Activated CD4-positive, alpha-beta T cell treated with anti-CD3 and anti-CD28 coated beads, Interleukin-2, amount 10 ng/mL, durations not matched to agents 7 days and 5 days (primary cell): ENCODE measurements at regions not wholly inside any gene's neighbourhood (a gene's known extent, or its start where the extent isn't known, plus 50 kb on each side); places are given as distances from the start of the nearest gene placed in this dataset.
"Not testable (repeated sequence)": the region's sequence is repeated elsewhere in the genome, so short reads cannot be mapped to it uniquely, and the experiment has no call there.

Experiments used
- CTCF ChIA-PET: fragments of 350-600 bp; sonication (Branson Sonifier 250); formaldehyde crosslinking; loops from one replicate; lab custom pipeline; 2021; ENCODE audit warnings: antibody characterized with exemption; lab: Charles Lee
- POLR2A ChIA-PET: fragments of 350-600 bp; sonication (Branson Sonifier 250); formaldehyde crosslinking; loops from one replicate; lab custom pipeline; 2021; ENCODE audit warnings: antibody characterized with exemption; lab: Charles Lee
- DNase-seq: peaks from one replicate; pipeline ENCODE4 v3.0.0-alpha.2; 2020
- H3K27ac Mint-ChIP-seq: one replicate; pipeline ENCODE4 v1.8.0; 2021; ENCODE audit warnings: mild to moderate bottlenecking, moderate library complexity, mixed read lengths
- H3K27me3 Mint-ChIP-seq: one replicate; pipeline ENCODE4 v1.8.0; 2021; ENCODE audit warnings: mixed read lengths
- H3K36me3 Mint-ChIP-seq: one replicate; pipeline ENCODE4 v1.8.0; 2021; ENCODE audit warnings: low read depth, mixed read lengths
- H3K4me1 Mint-ChIP-seq: one replicate; pipeline ENCODE4 v1.8.0; 2021; ENCODE audit warnings: mixed read lengths
- H3K4me3 Mint-ChIP-seq: one replicate; pipeline ENCODE4 v1.8.0; 2021; ENCODE audit warnings: mild to moderate bottlenecking, moderate library complexity, mixed read lengths
- H3K9me3 Mint-ChIP-seq: one replicate; pipeline ENCODE4 v1.8.0; 2021; ENCODE audit warnings: mixed read lengths

DNA sequence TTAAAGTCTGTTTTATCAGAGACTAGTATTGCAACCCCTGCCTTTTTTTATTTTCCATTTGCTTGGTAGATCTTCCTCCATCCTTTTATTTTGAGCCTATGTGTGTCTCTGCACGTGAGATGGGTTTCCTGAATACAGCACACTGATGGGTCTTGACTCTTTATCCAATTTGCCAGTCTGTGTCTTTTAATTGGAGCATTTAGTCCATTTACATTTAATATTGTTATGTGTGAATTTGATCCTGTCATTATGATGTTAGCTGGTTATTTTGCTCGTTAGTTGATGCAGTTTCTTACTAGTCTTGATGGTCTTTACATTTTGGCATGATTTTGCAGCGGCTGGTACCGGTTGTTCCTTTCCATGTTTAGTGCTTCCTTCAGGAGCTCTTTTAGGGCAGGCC, 381.5 kb upstream of the ZEB2 start:
- H3K27ac Mint-ChIP-seq, H3K4me1 Mint-ChIP-seq, H3K4me3 Mint-ChIP-seq, CTCF ChIA-PET, H3K36me3 Mint-ChIP-seq, H3K27me3 Mint-ChIP-seq, POLR2A ChIA-PET, H3K9me3 Mint-ChIP-seq, DNase-seq: not testable (repeated sequence)

DNA sequence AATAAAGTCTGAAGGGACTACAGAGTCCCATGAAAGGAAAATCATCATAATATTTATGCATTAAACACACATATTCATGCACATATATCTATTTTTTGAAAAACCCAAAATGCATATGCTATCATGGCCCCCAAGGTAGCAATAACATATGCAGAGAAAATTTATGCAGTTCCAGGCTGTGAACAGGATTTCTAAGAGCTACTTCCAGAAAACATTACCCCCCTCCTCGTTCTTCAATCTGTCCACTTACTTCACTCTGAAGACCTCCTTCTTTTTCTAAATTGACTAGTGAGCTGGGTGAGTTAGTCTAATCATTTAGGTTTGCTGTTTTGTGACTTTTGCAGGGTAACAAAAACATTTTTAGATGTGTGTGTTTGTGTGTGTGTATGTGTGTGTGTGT, 376.4 kb upstream of the ZEB2 start:
- no peaks in the 10 kb centered on the region for H3K36me3 Mint-ChIP-seq
- no peak for DNase-seq
- CTCF ChIA-PET, result no interaction called here
- peaks cover 2% of the 10 kb centered on the region for H3K27me3 Mint-ChIP-seq
- H3K4me1 Mint-ChIP-seq, result no peaks in the 10 kb centered on the region
- no peak overlapping the region for H3K27ac Mint-ChIP-seq
- POLR2A ChIA-PET, result no interaction called here
- no peaks in the 10 kb centered on the region for H3K9me3 Mint-ChIP-seq
- H3K4me3 Mint-ChIP-seq, result no peak overlapping the region

DNA sequence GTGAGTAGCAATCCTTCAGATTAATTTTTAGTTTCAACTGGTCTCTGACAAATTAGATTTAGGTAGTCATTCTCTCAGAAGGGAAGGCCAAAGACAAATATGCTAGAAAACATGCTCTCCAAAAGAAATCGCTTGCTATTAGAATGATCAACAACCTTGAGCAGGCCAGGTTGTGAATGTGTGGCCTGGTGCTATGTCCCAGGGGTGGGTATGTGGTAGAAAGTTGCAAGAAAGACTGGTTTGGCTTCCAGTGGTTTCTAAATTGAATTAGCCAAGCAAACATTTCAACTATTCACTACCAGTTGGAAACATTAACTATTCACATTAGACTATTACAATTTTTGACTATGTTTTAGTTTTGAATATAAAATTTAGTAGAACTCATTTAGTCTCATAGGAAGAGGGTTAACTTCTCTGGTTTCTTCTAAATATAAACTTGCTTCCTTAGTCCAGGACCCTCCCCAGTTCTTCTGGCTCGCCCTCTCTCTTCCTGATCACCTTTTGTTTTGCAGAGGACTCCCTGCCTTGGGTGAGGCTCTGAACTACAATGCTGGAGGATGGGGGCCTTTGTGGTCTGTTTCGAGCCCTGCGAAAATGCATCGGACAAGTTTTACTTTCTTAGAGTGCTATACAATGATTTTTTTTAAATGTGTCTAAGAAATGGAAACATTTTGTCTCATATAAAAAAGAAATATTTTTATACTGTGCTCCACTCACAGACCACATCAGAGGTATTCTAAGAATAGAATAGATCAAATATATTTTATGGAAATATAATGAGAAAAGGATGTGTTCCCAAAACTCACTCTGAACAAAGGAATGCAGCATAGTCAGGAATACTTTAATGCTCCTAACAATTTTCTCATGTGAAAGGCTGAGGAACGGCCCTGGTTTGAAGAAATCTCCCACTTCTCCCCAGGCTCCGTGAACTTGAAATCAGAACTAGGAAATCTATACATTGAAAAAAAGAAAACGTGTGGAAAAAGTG, 375.0 kb upstream of the ZEB2 start:
- CTCF ChIA-PET, result no interaction called here
- no peaks in the 10 kb centered on the region for H3K36me3 Mint-ChIP-seq
- POLR2A ChIA-PET, result no interaction called here

DNA sequence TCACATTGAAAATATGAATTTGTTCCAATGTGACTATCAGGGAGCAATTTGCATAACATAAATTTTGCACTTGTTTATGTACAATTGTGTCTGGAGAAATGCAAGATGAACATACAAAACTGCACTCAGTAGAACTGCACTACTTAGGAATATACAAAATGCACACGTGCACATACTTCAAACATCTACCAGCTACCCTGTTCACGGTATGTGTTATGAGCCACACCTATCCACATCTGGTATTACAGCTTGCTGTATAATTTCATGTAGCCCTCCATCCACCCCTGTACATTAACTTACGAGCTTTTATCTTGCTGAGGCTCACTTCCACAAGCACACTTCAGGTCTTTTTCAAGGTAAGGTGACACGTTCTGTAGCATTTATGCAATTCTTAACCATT, 373.5 kb upstream of the ZEB2 start:
- ChIA-PET CTCF (no interaction called here), POLR2A (no interaction called here)
- Mint-ChIP-seq H3K4me3 (no peak overlapping the region), H3K4me1 (no peaks in the 10 kb centered on the region), H3K9me3 (no peaks in the 10 kb centered on the region), H3K27ac (no peak overlapping the region), H3K27me3 (peaks cover 2% of the 10 kb centered on the region), H3K36me3 (no peaks in the 10 kb centered on the region)
- DNase-seq, result no peak

More for the DNA sequence above, 375.0 kb upstream of the ZEB2 start:
- no peak overlapping the region for H3K4me3 Mint-ChIP-seq
- peaks cover 2% of the 10 kb centered on the region for H3K27me3 Mint-ChIP-seq
- H3K9me3 Mint-ChIP-seq, result no peaks in the 10 kb centered on the region
- H3K4me1 Mint-ChIP-seq, result no peaks in the 10 kb centered on the region
- DNase-seq, result no peak
- no peak overlapping the region for H3K27ac Mint-ChIP-seq

DNA sequence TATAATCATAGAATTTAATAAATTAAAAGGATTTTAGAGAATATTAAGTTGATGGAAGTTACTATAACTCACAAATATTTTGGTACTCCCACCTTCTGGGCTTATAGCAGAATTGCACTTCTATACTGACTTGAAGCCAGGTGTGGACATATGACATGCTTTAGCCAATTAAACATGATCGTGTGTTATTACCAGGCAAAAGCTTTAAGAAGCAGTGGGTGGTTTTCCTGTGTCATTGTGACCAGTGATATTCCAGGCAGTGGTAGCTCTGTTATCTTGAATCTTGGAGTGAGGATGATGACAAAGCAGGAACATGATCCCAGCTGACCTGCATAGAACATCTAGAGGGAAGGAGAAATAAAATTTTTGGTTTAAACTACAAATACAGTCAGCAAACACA, 370.9 kb upstream of the ZEB2 start:
- CTCF ChIA-PET, result interaction anchor here (0.6 kb wide), 1 partner anchor 85 kb away, joined by 3 read pairs; no protein-coding TSS in a partner anchor
- H3K4me3 Mint-ChIP-seq, result no peak overlapping the region
- no peaks in the 10 kb centered on the region for H3K36me3 Mint-ChIP-seq
- no peaks in the 10 kb centered on the region for H3K9me3 Mint-ChIP-seq
- H3K27me3 Mint-ChIP-seq, result no peaks in the 10 kb centered on the region
- H3K27ac Mint-ChIP-seq, result no peak overlapping the region
- POLR2A ChIA-PET, result no interaction called here
- no peaks in the 10 kb centered on the region for H3K4me1 Mint-ChIP-seq
- DNase-seq, result no peak

DNA sequence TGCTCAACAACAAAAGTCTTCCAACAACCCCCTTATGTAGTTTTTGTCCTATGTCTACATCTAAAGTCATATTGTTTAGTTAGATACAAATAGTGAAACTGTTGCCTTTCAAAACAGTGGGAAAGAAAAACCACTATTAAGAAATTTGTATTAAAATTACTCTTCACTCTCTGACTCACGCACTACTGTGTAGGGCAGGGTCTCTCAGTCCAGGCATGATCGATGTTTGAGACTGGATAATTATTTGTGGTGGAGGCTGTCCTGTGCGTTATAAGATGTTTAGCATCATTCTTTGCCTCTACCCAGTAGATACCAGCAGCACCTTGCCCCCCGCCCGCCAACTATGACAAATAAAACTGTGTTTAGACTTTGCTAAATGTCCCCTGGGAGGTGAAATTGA, 369.4 kb upstream of the ZEB2 start:
- H3K27me3 Mint-ChIP-seq, result no peaks in the 10 kb centered on the region
- no peak overlapping the region for H3K4me3 Mint-ChIP-seq
- no peak for DNase-seq
- no peaks in the 10 kb centered on the region for H3K36me3 Mint-ChIP-seq
- H3K27ac Mint-ChIP-seq, result no peak overlapping the region
- ChIA-PET POLR2A (no interaction called here), CTCF (no interaction called here)
- no peaks in the 10 kb centered on the region for H3K9me3 Mint-ChIP-seq
- no peaks in the 10 kb centered on the region for H3K4me1 Mint-ChIP-seq

DNA sequence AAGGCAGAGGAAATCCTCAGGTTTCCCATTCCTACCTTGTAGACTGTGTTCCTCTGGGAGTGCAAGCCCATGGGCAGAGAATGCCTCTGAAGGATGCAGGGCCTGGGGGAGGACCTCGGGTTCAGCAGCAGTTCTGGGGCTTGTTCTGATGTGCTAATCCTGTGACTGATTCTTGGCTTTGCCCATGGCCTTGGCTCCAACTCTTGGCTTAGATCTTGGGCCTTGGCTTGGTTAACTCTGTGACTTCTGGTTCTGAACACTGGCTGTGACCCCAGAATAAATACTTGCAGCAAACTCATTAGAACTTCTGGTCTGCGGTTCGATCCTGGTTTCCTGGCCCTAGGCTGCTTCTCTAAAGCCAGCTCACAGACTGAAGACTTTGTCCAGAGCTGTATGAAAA, 366.9 kb upstream of the ZEB2 start:
- Mint-ChIP-seq H3K36me3 (no peaks in the 10 kb centered on the region), H3K27ac (no peak overlapping the region), H3K9me3 (no peaks in the 10 kb centered on the region), H3K4me3 (no peak overlapping the region), H3K4me1 (no peaks in the 10 kb centered on the region), H3K27me3 (no peaks in the 10 kb centered on the region)
- POLR2A ChIA-PET, result no interaction called here
- no peak for DNase-seq
- CTCF ChIA-PET, result no interaction called here

DNA sequence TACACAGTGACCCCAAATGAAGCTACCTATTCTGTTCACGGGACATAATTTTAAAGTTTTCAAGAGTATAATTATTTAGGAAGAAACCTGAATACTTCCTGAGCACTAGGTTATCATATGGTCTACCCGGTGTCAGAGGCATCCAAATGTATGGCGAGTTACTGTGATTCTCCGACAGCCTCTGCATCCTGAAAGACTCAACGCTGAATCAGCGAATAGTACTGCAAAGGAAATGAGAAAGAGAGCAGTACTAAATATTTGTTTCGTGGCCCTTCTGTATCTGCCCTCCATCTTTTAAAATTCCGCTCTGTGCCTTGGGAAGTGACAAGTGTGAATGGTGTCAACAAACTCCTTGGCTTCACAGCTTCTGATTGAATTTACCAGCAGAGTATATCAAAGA, 358.0 kb upstream of the ZEB2 start:
- POLR2A ChIA-PET, result no interaction called here
- no peak for DNase-seq
- Mint-ChIP-seq H3K27me3 (no peaks in the 10 kb centered on the region), H3K36me3 (no peaks in the 10 kb centered on the region), H3K27ac (no peak overlapping the region), H3K9me3 (no peaks in the 10 kb centered on the region), H3K4me1 (no peaks in the 10 kb centered on the region), H3K4me3 (no peak overlapping the region)
- CTCF ChIA-PET, result no interaction called here

DNA sequence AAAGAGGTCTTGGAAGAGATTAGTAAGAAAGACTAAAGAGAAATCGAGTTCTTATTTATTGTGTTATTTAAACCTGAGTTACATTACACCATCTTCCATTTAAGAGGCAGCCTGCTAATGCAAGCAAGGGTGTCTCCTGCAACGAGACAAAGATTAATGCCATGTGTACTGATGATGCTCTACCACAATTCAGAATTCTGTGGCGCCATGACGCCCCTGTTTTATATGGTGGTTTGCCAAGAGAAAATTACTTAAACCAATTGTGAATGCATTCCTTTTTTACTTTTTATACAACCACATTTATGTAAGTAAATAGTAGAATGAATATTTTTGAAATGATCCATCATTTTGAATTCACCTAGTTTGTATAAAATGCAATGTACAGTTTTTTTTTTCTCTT, 356.1 kb upstream of the ZEB2 start:
- Mint-ChIP-seq H3K27me3 (no peaks in the 10 kb centered on the region), H3K4me1 (no peaks in the 10 kb centered on the region), H3K36me3 (no peaks in the 10 kb centered on the region), H3K9me3 (no peaks in the 10 kb centered on the region), H3K4me3 (no peak overlapping the region), H3K27ac (no peak overlapping the region)
- ChIA-PET POLR2A (no interaction called here), CTCF (no interaction called here)
- DNase-seq, result no peak

DNA sequence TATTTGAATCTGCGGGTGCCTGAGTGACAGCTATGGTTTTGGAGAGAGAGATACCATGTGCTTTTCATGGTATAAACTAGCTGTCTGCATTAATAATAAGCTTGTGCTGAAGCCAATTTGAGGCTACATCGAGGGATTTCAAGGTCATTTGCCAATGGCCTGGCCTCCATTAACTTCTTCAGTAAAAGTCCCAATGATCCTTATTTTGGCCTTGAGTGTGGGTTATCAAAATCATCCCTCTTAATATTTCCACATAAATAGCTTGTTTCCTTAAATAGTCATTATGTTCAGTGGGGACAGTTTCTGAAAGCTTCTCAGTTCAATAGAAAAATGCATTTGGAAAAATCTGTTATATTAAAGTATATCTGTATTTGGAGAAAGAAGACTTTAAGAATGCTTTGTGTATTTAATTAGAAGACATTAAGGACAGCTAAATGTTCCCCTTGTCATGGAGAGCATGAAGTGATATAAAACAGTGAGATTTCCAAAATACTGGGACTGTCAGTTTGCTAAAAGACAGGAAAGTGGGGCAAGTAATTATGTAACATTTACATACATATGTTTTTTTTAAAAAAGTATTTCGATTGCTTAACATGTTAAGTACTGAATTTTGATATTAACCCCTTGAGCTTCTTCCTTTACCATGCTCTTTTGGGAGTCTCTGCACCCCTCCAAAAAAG, 355.5 kb upstream of the ZEB2 start:
- Mint-ChIP-seq H3K27me3 (no peaks in the 10 kb centered on the region), H3K27ac (no peak overlapping the region), H3K4me1 (no peaks in the 10 kb centered on the region), H3K36me3 (no peaks in the 10 kb centered on the region), H3K9me3 (no peaks in the 10 kb centered on the region), H3K4me3 (no peak overlapping the region)
- CTCF ChIA-PET, result no interaction called here
- no peak for DNase-seq
- POLR2A ChIA-PET, result no interaction called here

DNA sequence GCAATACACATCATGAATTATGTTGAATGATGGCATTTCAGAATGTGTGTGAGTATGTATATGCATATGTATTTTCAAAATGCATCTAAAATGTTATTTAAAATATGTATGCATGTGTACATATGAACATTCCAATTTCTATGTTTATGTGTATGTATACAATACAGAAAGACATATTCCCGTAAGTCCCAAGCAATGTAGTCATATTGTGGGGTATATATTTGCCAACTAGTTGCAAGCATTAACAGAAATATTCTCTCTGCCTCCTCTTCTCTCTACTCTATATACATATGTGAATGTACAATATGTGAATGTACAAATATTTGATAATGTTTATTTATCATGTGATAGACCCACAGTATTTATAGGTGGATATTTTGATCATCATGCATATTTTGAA, 345.8 kb upstream of the ZEB2 start:
- Mint-ChIP-seq H3K9me3 (no peaks in the 10 kb centered on the region), H3K4me3 (no peak overlapping the region), H3K4me1 (no peaks in the 10 kb centered on the region), H3K27me3 (no peaks in the 10 kb centered on the region), H3K27ac (no peak overlapping the region), H3K36me3 (no peaks in the 10 kb centered on the region)
- ChIA-PET CTCF (interaction anchor here (0.6 kb wide), 1 partner anchor 365 kb away, joined by 4 read pairs; no protein-coding TSS in a partner anchor), POLR2A (no interaction called here)
- no peak for DNase-seq

DNA sequence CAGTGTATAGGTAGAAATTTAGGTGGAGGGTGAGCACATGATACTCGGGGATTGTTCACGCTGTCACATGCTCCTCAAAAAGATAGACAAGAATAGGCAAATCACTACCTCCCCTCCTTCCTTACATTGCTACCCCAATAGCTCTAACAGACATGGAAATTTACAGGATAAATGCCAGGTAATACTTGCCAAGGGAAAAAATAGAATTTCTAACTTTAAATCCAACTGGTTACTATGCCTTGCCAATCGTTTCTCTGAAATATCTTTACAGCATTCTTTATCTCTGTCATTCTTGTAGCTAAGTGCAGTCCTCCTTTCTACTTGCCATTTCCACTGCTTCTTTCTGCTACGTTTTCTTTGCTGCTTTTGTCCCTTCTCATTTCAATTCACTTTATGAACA, 339.8 kb upstream of the ZEB2 start:
- CTCF ChIA-PET, result no interaction called here
- Mint-ChIP-seq H3K4me1 (no peaks in the 10 kb centered on the region), H3K36me3 (no peaks in the 10 kb centered on the region), H3K4me3 (no peak overlapping the region), H3K9me3 (no peaks in the 10 kb centered on the region), H3K27ac (no peak overlapping the region), H3K27me3 (no peaks in the 10 kb centered on the region)
- POLR2A ChIA-PET, result no interaction called here
- DNase-seq, result no peak

DNA sequence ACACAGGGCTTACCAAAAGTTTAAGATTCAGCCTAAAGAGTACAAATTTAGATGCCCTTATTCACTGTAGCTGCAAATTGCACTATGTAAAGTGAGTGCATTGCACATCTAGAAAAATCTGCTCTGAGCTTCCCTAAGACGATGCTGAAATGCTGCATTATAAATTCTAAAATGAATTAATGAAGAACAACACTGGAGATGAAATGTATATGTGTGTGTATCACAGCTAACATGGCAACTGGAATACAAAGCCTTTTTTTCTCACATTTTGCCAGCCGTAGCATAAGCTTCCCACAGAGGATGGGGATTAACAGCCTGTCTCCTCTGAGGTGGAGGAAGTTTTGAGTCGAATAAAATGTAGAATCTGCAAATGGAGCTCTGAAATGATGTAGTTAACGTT, 338.3 kb upstream of the ZEB2 start:
- DNase-seq, result no peak
- Mint-ChIP-seq H3K4me1 (no peaks in the 10 kb centered on the region), H3K27ac (no peak overlapping the region), H3K27me3 (no peaks in the 10 kb centered on the region), H3K4me3 (no peak overlapping the region), H3K9me3 (no peaks in the 10 kb centered on the region), H3K36me3 (no peaks in the 10 kb centered on the region)
- ChIA-PET CTCF (interaction anchor here (0.6 kb wide), 1 partner anchor 21 kb away, joined by 4 read pairs; no protein-coding TSS in a partner anchor), POLR2A (no interaction called here)
